ENCODE measurements at regions not wholly inside any gene's neighbourhood (a gene's known extent, or its start where the extent isn't known, plus 50 kb on each side); places are given as distances from the start of the nearest gene placed in this dataset.

GRCh38 chr2:14240868-14241267, 391.6 kb upstream of the LRATD1 start:
- Histone ChIP-seq H3K4me3 (no peak overlapping the region), H3K9me3 (replicated peaks) (no peaks in the 10 kb centered on the region), H3K4me1 (no peaks in the 10 kb centered on the region), H3K27me3 (ENCODE audit: low read depth) (no peaks in the 10 kb centered on the region), H3K27ac (replicated peaks) (no peak overlapping the region), H3K36me3 (no peaks in the 10 kb centered on the region)
- no peak for DNase-seq
- TF ChIP-seq CTCF (IDR thresholded peaks at IDR 0.05; ENCODE audit: borderline replicate concordance): no peak
- intact Hi-C loops (cut with micrococcal nuclease): no loop called here

- no peak for DNase-seq
- TF ChIP-seq CTCF (IDR thresholded peaks at IDR 0.05; ENCODE audit: borderline replicate concordance): no peak
- intact Hi-C loops (cut with micrococcal nuclease): no loop called here
- H3K27ac ChIP-seq (replicated peaks): no peak overlapping the region
- H3K36me3 ChIP-seq: no peaks in the 10 kb centered on the region
- H3K9me3 ChIP-seq (replicated peaks): peaks cover 20% of the 10 kb centered on the region
- H3K4me3 ChIP-seq: no peak overlapping the region
- no peaks in the 10 kb centered on the region for H3K4me1 ChIP-seq
- H3K27me3 ChIP-seq (ENCODE audit: low read depth): no peaks in the 10 kb centered on the region
Observed at GRCh38 chr2:14245901-14246300, 386.6 kb upstream of the LRATD1 start.

GRCh38 chr2:14255135-14255820, 377.2 kb upstream of the LRATD1 start:
- no peak for DNase-seq

GRCh38 chr2:14256890-14257289, 375.6 kb upstream of the LRATD1 start:
- H3K4me3 ChIP-seq: no peak overlapping the region
- intact Hi-C loops (cut with micrococcal nuclease): no loop called here
- H3K27ac ChIP-seq (replicated peaks): no peak overlapping the region
- H3K36me3 ChIP-seq: no peaks in the 10 kb centered on the region
- no peaks in the 10 kb centered on the region for H3K4me1 ChIP-seq
- no peaks in the 10 kb centered on the region for H3K9me3 ChIP-seq (replicated peaks)
- H3K27me3 ChIP-seq (ENCODE audit: low read depth): no peaks in the 10 kb centered on the region
- DNase-seq: no peak
- TF ChIP-seq CTCF (IDR thresholded peaks at IDR 0.05; ENCODE audit: borderline replicate concordance): no peak

More at GRCh38 chr2:14255135-14255820, 377.2 kb upstream of the LRATD1 start:
- no peak for TF ChIP-seq CTCF (IDR thresholded peaks at IDR 0.05; ENCODE audit: borderline replicate concordance)
- Histone ChIP-seq H3K9me3 (replicated peaks) (no peaks in the 10 kb centered on the region), H3K4me3 (no peak overlapping the region), H3K27ac (replicated peaks) (no peak overlapping the region), H3K36me3 (no peaks in the 10 kb centered on the region), H3K27me3 (ENCODE audit: low read depth) (no peaks in the 10 kb centered on the region), H3K4me1 (no peaks in the 10 kb centered on the region)
- intact Hi-C loops (cut with micrococcal nuclease): no loop called here

GRCh38 chr2:14257801-14258507, 374.6 kb upstream of the LRATD1 start:
- Histone ChIP-seq H3K9me3 (replicated peaks) (no peaks in the 10 kb centered on the region), H3K27me3 (ENCODE audit: low read depth) (no peaks in the 10 kb centered on the region), H3K27ac (replicated peaks) (no peak overlapping the region), H3K4me3 (no peak overlapping the region), H3K36me3 (no peaks in the 10 kb centered on the region), H3K4me1 (no peaks in the 10 kb centered on the region)
- no peak for DNase-seq
- no peak for TF ChIP-seq CTCF (IDR thresholded peaks at IDR 0.05; ENCODE audit: borderline replicate concordance)
- intact Hi-C loops (cut with micrococcal nuclease): no loop called here

Data from left ventricle myocardium inferior (tissue), 1 donor.